ENCODE measurements at regions not wholly inside any gene's neighbourhood (a gene's known extent, or its start where the extent isn't known, plus 50 kb on each side); places are given as distances from the start of the nearest gene placed in this dataset.

GRCh38 chr3:83460052-83460451, 1498.7 kb upstream of the CADM2 start:
- TF ChIP-seq SNAI2 (CRISPR knock-in tag; IDR thresholded peaks at IDR 0.05) (no peak), ISL1 (CRISPR knock-in tag; IDR thresholded peaks at IDR 0.05) (no peak), TCF4 (CRISPR knock-in tag; IDR thresholded peaks at IDR 0.05; ENCODE audit: borderline replicate concordance) (no peak), PATZ1 (CRISPR knock-in tag; IDR thresholded peaks at IDR 0.05; ENCODE audit: borderline replicate concordance) (no peak), ZNF8 (CRISPR knock-in tag; IDR thresholded peaks at IDR 0.05) (no peak), GLIS3 (CRISPR knock-in tag; IDR thresholded peaks at IDR 0.05) (no peak), ARNTL (CRISPR knock-in tag; IDR thresholded peaks at IDR 0.05; ENCODE audit: borderline replicate concordance, low read depth) (no peak)
- no peak for ATAC-seq

GRCh38 chr3:83461411-83461810, 1497.4 kb upstream of the CADM2 start:
- no peak for TF ChIP-seq PPARA (CRISPR knock-in tag; IDR thresholded peaks at IDR 0.05; ENCODE audit: borderline replicate concordance)
- TF ChIP-seq BACH2 (CRISPR knock-in tag; IDR thresholded peaks at IDR 0.05; ENCODE audit: borderline replicate concordance), result no peak
- TF ChIP-seq GLIS3 (CRISPR knock-in tag; IDR thresholded peaks at IDR 0.05), result no peak
- no peak for TF ChIP-seq ZNF8 (CRISPR knock-in tag; IDR thresholded peaks at IDR 0.05)
- TF ChIP-seq ZFP3 (CRISPR knock-in tag; IDR thresholded peaks at IDR 0.05), result no peak
- no peak for TF ChIP-seq OSR1 (CRISPR knock-in tag; IDR thresholded peaks at IDR 0.05)
- no peak for TF ChIP-seq POU6F1 (CRISPR knock-in tag; IDR thresholded peaks at IDR 0.05; ENCODE audit: borderline replicate concordance, low read depth)
- no peak for TF ChIP-seq ZNF70 (CRISPR knock-in tag; IDR thresholded peaks at IDR 0.05)
- no peak for TF ChIP-seq PATZ1 (CRISPR knock-in tag; IDR thresholded peaks at IDR 0.05; ENCODE audit: borderline replicate concordance)
- TF ChIP-seq TSHZ2 (CRISPR knock-in tag; IDR thresholded peaks at IDR 0.05), result no peak
- TF ChIP-seq ESRRG (CRISPR knock-in tag; IDR thresholded peaks at IDR 0.05), result no peak
- no peak for TF ChIP-seq ZC3H10 (CRISPR knock-in tag; IDR thresholded peaks at IDR 0.05)
- no peak for TF ChIP-seq CREB5 (CRISPR knock-in tag; IDR thresholded peaks at IDR 0.05; ENCODE audit: low read depth)
- no peak for TF ChIP-seq ZNF565 (CRISPR knock-in tag; conservative IDR thresholded peaks at IDR 0.05; ENCODE audit: low read depth)
- TF ChIP-seq RARB (CRISPR knock-in tag; IDR thresholded peaks at IDR 0.05), result no peak
- no peak for TF ChIP-seq TCF4 (CRISPR knock-in tag; IDR thresholded peaks at IDR 0.05; ENCODE audit: borderline replicate concordance)
- TF ChIP-seq ISL1 (CRISPR knock-in tag; IDR thresholded peaks at IDR 0.05), result no peak
- ATAC-seq, result no peak

GRCh38 chr3:83477563-83477962, 1481.2 kb upstream of the CADM2 start:
- ATAC-seq, result no peak
- TF ChIP-seq POU6F1 (CRISPR knock-in tag; IDR thresholded peaks at IDR 0.05; ENCODE audit: borderline replicate concordance, low read depth) (no peak), OSR1 (CRISPR knock-in tag; IDR thresholded peaks at IDR 0.05) (no peak), ZNF70 (CRISPR knock-in tag; IDR thresholded peaks at IDR 0.05) (no peak), TOX (CRISPR knock-in tag; IDR thresholded peaks at IDR 0.05; ENCODE audit: borderline replicate concordance) (no peak), CSDC2 (CRISPR knock-in tag; IDR thresholded peaks at IDR 0.05) (no peak), PPARA (CRISPR knock-in tag; IDR thresholded peaks at IDR 0.05; ENCODE audit: borderline replicate concordance) (no peak), CSRNP3 (CRISPR knock-in tag; IDR thresholded peaks at IDR 0.05) (no peak), GLIS3 (CRISPR knock-in tag; IDR thresholded peaks at IDR 0.05) (no peak), TSHZ2 (CRISPR knock-in tag; IDR thresholded peaks at IDR 0.05) (no peak), ZFP3 (CRISPR knock-in tag; IDR thresholded peaks at IDR 0.05) (no peak), ZNF8 (CRISPR knock-in tag; IDR thresholded peaks at IDR 0.05) (no peak)
